ENCODE measurements at regions not wholly inside any gene's neighbourhood (a gene's known extent, or its start where the extent isn't known, plus 50 kb on each side); places are given as distances from the start of the nearest gene placed in this dataset.

- TF ChIP-seq EZH2 (IDR thresholded peaks at IDR 0.05; ENCODE audit: borderline replicate concordance, low read length), result no peak
- TF ChIP-seq CTCF (IDR thresholded peaks at IDR 0.05; ENCODE audit: low read length), result no peak
Measured at GRCh38 chr7:109873296-109873695, 1217.6 kb upstream of the LRRN3 start.
